Prostate gland (tissue), 2 donors: ENCODE measurements at regions not wholly inside any gene's neighbourhood (a gene's known extent, or its start where the extent isn't known, plus 50 kb on each side); places are given as distances from the start of the nearest gene placed in this dataset.

Source experiments
- DNase-seq: peaks from one replicate; pipeline ENCODE4 v3.0.0-alpha.2; 2019; ENCODE audit warnings: low spot score
- H3K27ac ChIP-seq, 2 donors: fragments of 200-600 bp; sonication (generic); 2 replicates each; pipeline ENCODE4 v1.5.1; 2017 to 2019
- H3K27me3 ChIP-seq: fragments of 200-600 bp; sonication (generic); replicated peaks from 2 replicates; pipeline ENCODE4 v1.5.1; 2019; ENCODE audit not compliant: insufficient read depth
- H3K36me3 ChIP-seq, 2 donors: fragments of 200-600 bp; sonication (generic); 1 replicate in 1 of 2; 2 replicates in 1 of 2; pipeline versions ENCODE4 v1.5.1 to v1.8.1; 2017 to 2019
- H3K4me1 ChIP-seq: fragments of 200-600 bp; sonication (generic); replicated peaks from 2 replicates; pipeline ENCODE4 v1.5.1; 2019
- H3K4me3 ChIP-seq, 2 donors: fragments of 200-600 bp; sonication (generic); 2 replicates each; pipeline ENCODE4 v1.5.1; 2017 to 2019
- H3K9me3 ChIP-seq: fragments of 200-600 bp; sonication (generic); 2 replicates; pipeline ENCODE4 v1.5.1; 2017
- POLR2A ChIP-seq: fragments of 450-650 bp; IDR thresholded peaks from one replicate; pipeline ENCODE4 v1.6.1; 2016; ENCODE audit warnings: antibody characterized with exemption, mild to moderate bottlenecking
- POLR2AphosphoS5 ChIP-seq: sonication (generic); formaldehyde crosslinking; IDR thresholded peaks from one replicate; pipeline ENCODE4 v1.6.1; 2017; ENCODE audit warnings: antibody characterized with exemption
- WGBS: methylation state at CpG from one replicate; pipeline ENCODE4 v1.1.5; 2018; 5-methylcytosine and 5-hydroxymethylcytosine counted together
- intact Hi-C: fragments of 100-400 bp; cut with DNase I; formaldehyde crosslinking; loops from one replicate; pipeline ENCODE4 v1.14.2; 2022
- TF ChIP-seq, protein P1 (sequence below), 4 experiments: fragments of 200-600 bp in 2 of 4; fragments of 450-650 bp in 2 of 4; sonication (generic) in 2 of 4; IDR thresholded peaks; 1 replicate in 3 of 4; 2 replicates in 1 of 4; pipeline ENCODE4 v1.5.1; 2016 to 2019; ENCODE audit warnings: antibody characterized with exemption in 4 of 4, mild to moderate bottlenecking in 2 of 4, moderate library complexity in 2 of 4

DNA sequence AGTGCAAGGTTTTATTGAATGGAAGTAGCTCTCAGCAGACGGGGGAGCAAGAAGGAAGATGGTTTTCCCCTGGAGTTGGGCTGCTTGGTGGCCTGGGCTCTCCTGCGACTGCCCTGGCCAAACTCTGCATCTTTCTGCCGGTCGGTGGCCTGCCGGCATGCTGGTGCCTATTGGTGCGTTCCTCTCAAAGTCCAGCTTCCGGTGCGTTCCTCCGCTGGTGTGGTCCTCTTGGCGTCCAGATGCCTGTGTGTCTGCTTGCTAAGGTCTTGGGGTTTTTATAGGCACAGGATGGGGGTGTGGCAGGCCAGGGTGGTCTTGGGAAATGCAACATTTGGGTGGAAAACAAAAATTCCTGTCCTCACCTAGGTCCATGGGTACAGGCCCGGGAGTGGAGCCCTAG lies 567.4 kb upstream of the CNTN5 start:
- no peak for DNase-seq
- TF ChIP-seq POLR2AphosphoS5 (no peak), POLR2A (no peak)
- TF ChIP-seq, protein P1, sequence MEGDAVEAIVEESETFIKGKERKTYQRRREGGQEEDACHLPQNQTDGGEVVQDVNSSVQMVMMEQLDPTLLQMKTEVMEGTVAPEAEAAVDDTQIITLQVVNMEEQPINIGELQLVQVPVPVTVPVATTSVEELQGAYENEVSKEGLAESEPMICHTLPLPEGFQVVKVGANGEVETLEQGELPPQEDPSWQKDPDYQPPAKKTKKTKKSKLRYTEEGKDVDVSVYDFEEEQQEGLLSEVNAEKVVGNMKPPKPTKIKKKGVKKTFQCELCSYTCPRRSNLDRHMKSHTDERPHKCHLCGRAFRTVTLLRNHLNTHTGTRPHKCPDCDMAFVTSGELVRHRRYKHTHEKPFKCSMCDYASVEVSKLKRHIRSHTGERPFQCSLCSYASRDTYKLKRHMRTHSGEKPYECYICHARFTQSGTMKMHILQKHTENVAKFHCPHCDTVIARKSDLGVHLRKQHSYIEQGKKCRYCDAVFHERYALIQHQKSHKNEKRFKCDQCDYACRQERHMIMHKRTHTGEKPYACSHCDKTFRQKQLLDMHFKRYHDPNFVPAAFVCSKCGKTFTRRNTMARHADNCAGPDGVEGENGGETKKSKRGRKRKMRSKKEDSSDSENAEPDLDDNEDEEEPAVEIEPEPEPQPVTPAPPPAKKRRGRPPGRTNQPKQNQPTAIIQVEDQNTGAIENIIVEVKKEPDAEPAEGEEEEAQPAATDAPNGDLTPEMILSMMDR (IDR thresholded peaks at IDR 0.05): no peak
- Histone ChIP-seq H3K36me3 (no peaks in the 10 kb centered on the region), H3K9me3 (no peaks in the 10 kb centered on the region), H3K27ac (no peak overlapping the region), H3K27me3 (no peaks in the 10 kb centered on the region), H3K4me3 (no peak overlapping the region), H3K4me1 (no peaks in the 10 kb centered on the region)
- 96% methylated on average over 11 of the region's 11 CpGs for WGBS
- intact Hi-C loops: no loop called here

GRCh38 chr11:98455500-98456307 lies 565.0 kb upstream of the CNTN5 start:
- Histone ChIP-seq H3K4me3 (no peak overlapping the region), H3K36me3 (no peaks in the 10 kb centered on the region), H3K9me3 (no peaks in the 10 kb centered on the region), H3K27ac (no peak overlapping the region), H3K4me1 (no peaks in the 10 kb centered on the region), H3K27me3 (no peaks in the 10 kb centered on the region)
- TF ChIP-seq, protein P1 (IDR thresholded peaks at IDR 0.05): no peak
- TF ChIP-seq POLR2AphosphoS5: no peak
- TF ChIP-seq POLR2A: no peak
- intact Hi-C loops: no loop called here
- DNase-seq: no peak
- 77% methylated on average over 14 of the region's 14 CpGs for WGBS

- H3K27me3 ChIP-seq: no peaks in the 10 kb centered on the region
- H3K27ac ChIP-seq: no peak overlapping the region
- no peak for DNase-seq
- H3K9me3 ChIP-seq: no peaks in the 10 kb centered on the region
- H3K4me1 ChIP-seq: no peaks in the 10 kb centered on the region
- intact Hi-C loops: no loop called here
- TF ChIP-seq, protein P1 (IDR thresholded peaks at IDR 0.05): no peak
- TF ChIP-seq POLR2A (no peak), POLR2AphosphoS5 (no peak)
- no peak overlapping the region for H3K4me3 ChIP-seq
- 90% methylated on average over 5 of the region's 5 CpGs for WGBS
- H3K36me3 ChIP-seq: no peaks in the 10 kb centered on the region
Observed at GRCh38 chr11:98456308-98456680, 564.5 kb upstream of the CNTN5 start.

DNA sequence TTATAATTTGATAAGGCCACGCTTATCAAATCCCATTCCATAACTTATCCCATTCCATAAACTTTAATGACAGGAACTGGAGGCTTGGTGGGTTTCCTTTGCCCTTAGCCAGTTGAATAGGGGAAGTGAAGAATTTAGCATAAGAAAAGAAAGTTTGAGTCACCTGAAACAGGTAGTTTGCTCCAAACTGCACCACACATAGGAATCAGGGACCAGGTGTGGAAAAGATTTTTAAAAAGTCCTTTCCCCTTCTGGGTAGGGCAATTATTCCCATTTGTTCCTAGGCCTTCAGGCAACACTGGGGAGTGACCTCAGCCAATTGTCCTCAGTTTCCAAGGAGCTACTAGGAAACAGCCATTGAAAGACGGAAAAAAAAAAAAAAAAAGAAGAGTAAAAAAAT lies 525.7 kb upstream of the CNTN5 start:
- H3K4me1 ChIP-seq: no peaks in the 10 kb centered on the region
- 88% methylated on average over 2 of the region's 2 CpGs for WGBS

More for the DNA sequence above, 525.7 kb upstream of the CNTN5 start:
- H3K27ac ChIP-seq: no peak overlapping the region
- TF ChIP-seq, protein P1 (IDR thresholded peaks at IDR 0.05): no peak
- TF ChIP-seq POLR2AphosphoS5 (no peak), POLR2A (no peak)
- DNase-seq: no peak
- no peak overlapping the region for H3K4me3 ChIP-seq
- H3K36me3 ChIP-seq: no peaks in the 10 kb centered on the region
- intact Hi-C loops: no loop called here
- H3K27me3 ChIP-seq: no peaks in the 10 kb centered on the region
- no peaks in the 10 kb centered on the region for H3K9me3 ChIP-seq
